ENCODE measurements at regions not wholly inside any gene's neighbourhood (a gene's known extent, or its start where the extent isn't known, plus 50 kb on each side); places are given as distances from the start of the nearest gene placed in this dataset.
"Not testable (repeated sequence)": the region's sequence is repeated elsewhere in the genome, so short reads cannot be mapped to it uniquely, and the experiment has no call there.

GRCh38 chr10:129213256-129213655, 253.8 kb upstream of the MGMT start:
- POLR2A ChIA-PET = no interaction called here
- Histone ChIP-seq H3K4me2 (ENCODE audit: insufficient read depth, low read length) (no peak overlapping the region), H3K79me2 (ENCODE audit: control insufficient read depth, insufficient read depth, low read length) (no peaks in the 10 kb centered on the region), H3K9me3 (replicated peaks; ENCODE audit: control insufficient read depth, insufficient read depth, low read length) (no peaks in the 10 kb centered on the region), H3K36me3 (ENCODE audit: control insufficient read depth in 2 of 2, extremely low read depth in 1 of 2, insufficient read depth in 2 of 2, low read length in 2 of 2) (no peaks in the 10 kb centered on the region), H2AFZ (ENCODE audit: low read depth, low read length) (no peak overlapping the region), H3K4me1 (ENCODE audit: control insufficient read depth, extremely low read depth, insufficient read depth, low read length) (no peaks in the 10 kb centered on the region), H3K4me3 (replicated peaks in 1 of 3; ENCODE audit: insufficient read depth in 1 of 3, low read depth in 1 of 3, low read length in 3 of 3) (no peak overlapping the region), H3K9ac (replicated peaks; ENCODE audit: extremely low read depth, insufficient read depth, low read length) (no peak overlapping the region), H3K9me1 (replicated peaks; ENCODE audit: control insufficient read depth, extremely low read depth, insufficient read depth, low read length) (no peaks in the 10 kb centered on the region), H3K27ac (ENCODE audit: insufficient read depth, low read depth, low read length) (no peak overlapping the region), H4K20me1 (replicated peaks; ENCODE audit: control insufficient read depth, extremely low read depth, insufficient read depth, low read length) (no peaks in the 10 kb centered on the region), H3K27me3 (ENCODE audit: control insufficient read depth in 2 of 2, insufficient read depth in 2 of 2, low read length in 2 of 2) (no peaks in the 10 kb centered on the region)
- CTCF ChIA-PET = no interaction called here
- dilution Hi-C loops (cut with MboI; ENCODE audit: extremely low pct_ligation_motif_present, low sequenced_read_pairs) (no loop called here), intact Hi-C loops (cut with micrococcal nuclease) (no loop called here)
- no TSS peak for BruUV-seq (replicated peaks)
- TF ChIP-seq FOS (IDR thresholded peaks at IDR 0.05; ENCODE audit: borderline replicate concordance, insufficient read depth, low read length) (no peak), MAX (IDR thresholded peaks at IDR 0.05; ENCODE audit: insufficient read depth, insufficient read length) (no peak), POLR2AphosphoS5 (IDR thresholded peaks at IDR 0.05; ENCODE audit: insufficient read depth, low read depth, low read length) (no peak), EZH2 (IDR thresholded peaks at IDR 0.05; ENCODE audit: borderline replicate concordance, low read depth, low read length, severe bottlenecking) (no peak), MYC (IDR thresholded peaks at IDR 0.05; ENCODE audit: low read depth, low read length) (no peak)
- no peak for FAIRE-seq
- DNase-seq (ENCODE audit: low read depth, low spot score) = no peak

- H3K4me3 ChIP-seq (replicated peaks in 1 of 3; ENCODE audit: insufficient read depth in 1 of 3, low read depth in 1 of 3, low read length in 3 of 3); H3K9me1 ChIP-seq (replicated peaks; ENCODE audit: control insufficient read depth, extremely low read depth, insufficient read depth, low read length); H4K20me1 ChIP-seq (replicated peaks; ENCODE audit: control insufficient read depth, extremely low read depth, insufficient read depth, low read length); H3K27me3 ChIP-seq (ENCODE audit: control insufficient read depth in 2 of 2, insufficient read depth in 2 of 2, low read length in 2 of 2); H3K9ac ChIP-seq (replicated peaks; ENCODE audit: extremely low read depth, insufficient read depth, low read length); intact Hi-C loops (cut with micrococcal nuclease); CTCF ChIA-PET; H3K79me2 ChIP-seq (ENCODE audit: control insufficient read depth, insufficient read depth, low read length); H3K4me2 ChIP-seq (ENCODE audit: insufficient read depth, low read length); DNase-seq (ENCODE audit: low read depth, low spot score); POLR2A ChIA-PET; H2AFZ ChIP-seq (ENCODE audit: low read depth, low read length); FAIRE-seq; H3K9me3 ChIP-seq (replicated peaks; ENCODE audit: control insufficient read depth, insufficient read depth, low read length); BruUV-seq (replicated peaks); H3K36me3 ChIP-seq (ENCODE audit: control insufficient read depth in 2 of 2, extremely low read depth in 1 of 2, insufficient read depth in 2 of 2, low read length in 2 of 2); H3K27ac ChIP-seq (ENCODE audit: insufficient read depth, low read depth, low read length); dilution Hi-C loops (cut with MboI; ENCODE audit: extremely low pct_ligation_motif_present, low sequenced_read_pairs); H3K4me1 ChIP-seq (ENCODE audit: control insufficient read depth, extremely low read depth, insufficient read depth, low read length): not testable (repeated sequence)
Observed at GRCh38 chr10:129213996-129214395, 253.0 kb upstream of the MGMT start.
